NCI-H226 (cell line): ENCODE measurements at regions not wholly inside any gene's neighbourhood (a gene's known extent, or its start where the extent isn't known, plus 50 kb on each side); places are given as distances from the start of the nearest gene placed in this dataset.
A peak's percentile ranks its signal among the peaks of the same experiment; 100 is the strongest.
"Not testable (repeated sequence)": the region's sequence is repeated elsewhere in the genome, so short reads cannot be mapped to it uniquely, and the experiment has no call there.

Source experiments
- DNase-seq: peaks from one replicate; pipeline ENCODE4 v3.0.0-alpha.2; 2015

DNA sequence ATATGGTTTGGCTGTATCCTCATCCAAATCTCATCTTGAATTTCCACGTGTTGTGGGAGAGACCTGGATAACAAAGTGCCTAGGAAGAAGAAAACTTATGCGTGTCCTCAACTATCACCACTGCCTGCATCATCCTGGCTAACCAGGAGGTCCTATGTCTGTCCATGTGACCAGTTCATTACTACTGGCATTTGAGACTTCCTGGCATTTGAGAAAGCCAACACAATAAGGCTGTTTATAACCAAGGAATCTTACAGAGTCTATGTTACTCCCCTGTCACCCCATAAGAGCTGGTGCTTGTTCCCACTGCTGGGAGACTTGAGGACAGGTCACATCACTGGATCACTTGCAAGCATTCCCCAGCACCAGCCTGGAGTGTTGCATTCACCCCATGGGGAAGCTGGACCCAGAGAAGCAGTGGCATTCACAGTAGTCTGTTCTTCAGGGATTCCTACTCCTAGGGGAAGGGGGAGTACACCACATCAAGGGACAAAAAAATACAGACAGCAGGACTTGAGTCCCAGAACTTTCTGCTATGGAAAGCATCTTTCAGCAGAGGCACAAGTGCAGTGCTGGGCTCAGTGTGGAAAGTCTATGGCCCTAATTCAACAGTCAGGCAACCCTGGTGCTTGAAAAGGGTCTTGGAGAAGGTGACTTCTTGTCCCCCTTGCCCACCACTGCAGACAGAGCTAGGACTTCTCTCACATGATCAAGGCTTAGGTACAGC lies 717.1 kb downstream of the SEMA5A start:
- DNase-seq: no peak

DNA sequence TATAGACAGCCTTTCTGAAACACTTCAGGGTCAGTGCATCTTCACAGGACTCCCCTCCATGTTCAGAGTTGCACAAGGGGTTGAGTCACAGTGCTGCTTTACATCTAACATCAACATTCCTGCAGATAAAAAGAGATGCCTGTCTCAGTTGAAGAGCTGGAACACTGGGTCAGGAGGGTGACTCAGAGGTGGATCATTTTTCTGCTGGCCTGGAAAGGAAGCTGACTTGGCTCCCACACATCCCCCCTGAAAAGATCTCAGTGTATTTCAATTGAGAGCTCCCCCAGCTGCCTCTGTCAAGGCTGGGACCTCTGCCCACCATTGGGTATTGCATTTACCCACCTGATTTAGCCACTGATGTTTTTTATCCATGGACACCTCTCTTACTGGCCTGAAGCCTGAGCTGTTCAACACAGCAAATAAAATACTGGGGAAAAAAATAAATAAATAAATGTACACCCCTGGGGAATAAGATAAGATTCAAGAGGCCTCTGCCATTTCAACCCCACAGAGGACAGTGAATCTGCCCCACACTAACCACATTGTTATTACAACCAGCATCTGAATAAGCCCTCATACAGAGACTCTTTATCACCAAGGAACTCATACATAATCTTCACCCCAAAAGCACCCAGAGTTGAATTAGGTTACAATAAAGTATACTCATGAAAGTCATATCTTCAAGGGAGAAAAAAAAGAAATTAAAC lies 716.4 kb downstream of the SEMA5A start:
- DNase-seq: peak; percentile 99

GRCh38 chr5:8831251-8831650 lies 714.6 kb downstream of the SEMA5A start:
- DNase-seq: no peak

- no peak for DNase-seq
Observed at GRCh38 chr5:8831854-8832253, 714.0 kb downstream of the SEMA5A start.

- no peak for DNase-seq
Observed at GRCh38 chr5:8839361-8840055, 706.4 kb downstream of the SEMA5A start.

- no peak for DNase-seq
Observed at GRCh38 chr5:8840237-8840636, 705.6 kb downstream of the SEMA5A start.

- not testable (repeated sequence) for DNase-seq
Observed at GRCh38 chr5:8840746-8841145, 705.1 kb downstream of the SEMA5A start.

- DNase-seq: peak; percentile 29
Observed at GRCh38 chr5:8842971-8843551, 702.8 kb downstream of the SEMA5A start.

DNA sequence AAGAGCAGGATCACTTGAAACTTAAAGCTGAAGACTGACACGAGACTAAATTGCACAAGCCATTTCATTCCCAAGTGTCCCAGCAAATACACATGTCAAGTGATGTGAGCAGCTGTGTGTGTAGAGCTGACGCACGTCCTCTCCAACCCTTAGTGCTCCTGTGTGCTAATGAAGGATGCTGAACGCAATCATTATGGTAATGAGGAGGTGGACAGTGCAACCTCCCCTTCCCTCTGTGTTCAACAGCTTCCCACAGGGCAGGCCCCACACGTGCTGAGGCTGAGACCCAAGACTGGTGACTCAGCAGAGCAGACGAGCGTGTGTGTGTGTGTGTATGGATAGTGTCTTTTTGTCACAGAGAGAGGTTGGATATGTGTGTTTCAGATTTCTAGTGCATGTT lies 702.1 kb downstream of the SEMA5A start:
- no peak for DNase-seq

- no peak for DNase-seq
Observed at GRCh38 chr5:8844206-8844605, 701.7 kb downstream of the SEMA5A start.

DNA sequence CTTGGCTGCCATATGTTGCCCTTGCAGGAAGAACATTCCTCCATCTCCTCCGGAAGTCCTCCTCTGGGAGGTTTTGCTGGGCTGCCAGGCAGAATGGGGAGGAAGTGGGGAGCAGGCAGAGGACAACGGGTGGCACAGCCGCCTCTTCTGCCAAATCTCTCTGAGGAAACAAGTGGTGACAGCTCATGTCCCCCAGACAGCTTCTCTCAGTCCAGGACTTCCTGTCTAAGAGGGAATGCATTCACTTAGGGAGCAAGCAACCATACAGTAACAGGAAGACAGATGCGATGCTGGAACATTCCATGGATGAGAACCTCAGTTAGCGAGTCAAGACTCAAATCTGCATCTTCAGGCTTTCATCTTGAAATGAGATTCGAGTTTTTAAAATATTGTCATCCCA lies 701.0 kb downstream of the SEMA5A start:
- no peak for DNase-seq

GRCh38 chr5:8845296-8845695 lies 700.6 kb downstream of the SEMA5A start:
- no peak for DNase-seq

GRCh38 chr5:8848366-8848765 lies 697.5 kb downstream of the SEMA5A start:
- DNase-seq: no peak

- peak; percentile 14 for DNase-seq
Observed at GRCh38 chr5:8848997-8849594, 696.8 kb downstream of the SEMA5A start.

DNA sequence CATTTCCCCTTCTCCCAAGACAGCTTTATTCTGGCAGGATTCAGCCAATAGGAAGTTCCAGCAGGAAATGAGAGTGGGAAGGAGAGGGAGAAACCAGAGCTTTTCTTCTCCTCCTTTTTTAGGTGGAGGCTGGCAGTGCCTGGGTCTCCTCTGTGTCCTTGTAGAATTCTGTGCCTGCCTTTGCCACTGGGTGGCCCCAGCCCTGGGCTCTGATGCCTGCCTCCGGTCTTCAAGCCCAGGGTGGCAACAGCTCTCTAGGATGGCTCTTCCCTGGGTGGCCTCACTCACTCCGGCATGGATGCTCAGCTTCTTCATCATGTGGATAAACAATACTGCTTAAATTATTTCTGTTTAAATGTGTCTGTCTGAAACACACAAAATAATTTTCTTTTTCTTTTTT lies 694.8 kb downstream of the SEMA5A start:
- no peak for DNase-seq

DNA sequence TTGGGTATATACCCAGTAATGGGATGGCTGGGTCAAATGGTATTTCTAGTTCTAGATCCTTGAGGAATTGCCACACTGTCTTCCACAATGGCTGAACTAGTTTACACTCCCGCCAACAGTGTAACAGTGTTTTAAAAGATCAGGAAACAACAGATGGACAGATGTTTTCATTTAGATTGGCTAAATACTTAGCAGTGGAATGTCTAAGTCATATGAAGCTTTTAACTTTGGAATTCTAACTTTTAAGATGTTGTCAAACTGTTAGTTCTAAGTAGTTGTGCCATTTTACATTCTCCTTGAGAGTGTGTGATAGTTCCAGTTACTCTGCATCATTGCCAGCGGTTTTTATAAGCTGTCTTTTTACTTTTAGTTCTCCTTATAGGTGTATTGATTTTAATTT lies 688.8 kb downstream of the SEMA5A start:
- DNase-seq: no peak

GRCh38 chr5:8861764-8862163 lies 684.1 kb downstream of the SEMA5A start:
- DNase-seq: no peak

DNA sequence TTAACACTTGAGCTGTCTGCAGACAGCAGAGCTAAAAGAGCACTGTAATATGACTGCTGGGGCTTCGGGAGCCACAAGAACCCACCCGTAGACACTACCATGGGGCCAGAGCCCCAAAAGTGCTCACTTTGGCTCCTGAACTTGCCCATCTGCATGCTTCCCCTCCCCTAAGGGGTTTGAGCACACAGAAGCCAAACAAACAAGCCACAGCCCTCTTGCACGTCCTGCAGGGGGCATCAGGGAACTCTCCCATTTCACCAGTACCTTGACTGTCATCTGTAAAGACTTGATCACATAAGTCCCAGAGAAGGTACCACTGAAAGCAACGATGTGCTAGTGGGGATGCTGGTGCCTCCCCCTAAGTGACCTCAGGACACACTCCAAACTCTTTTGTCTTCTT lies 681.8 kb downstream of the SEMA5A start:
- no peak for DNase-seq

- DNase-seq: no peak
Observed at GRCh38 chr5:8865266-8865665, 680.6 kb downstream of the SEMA5A start.

DNA sequence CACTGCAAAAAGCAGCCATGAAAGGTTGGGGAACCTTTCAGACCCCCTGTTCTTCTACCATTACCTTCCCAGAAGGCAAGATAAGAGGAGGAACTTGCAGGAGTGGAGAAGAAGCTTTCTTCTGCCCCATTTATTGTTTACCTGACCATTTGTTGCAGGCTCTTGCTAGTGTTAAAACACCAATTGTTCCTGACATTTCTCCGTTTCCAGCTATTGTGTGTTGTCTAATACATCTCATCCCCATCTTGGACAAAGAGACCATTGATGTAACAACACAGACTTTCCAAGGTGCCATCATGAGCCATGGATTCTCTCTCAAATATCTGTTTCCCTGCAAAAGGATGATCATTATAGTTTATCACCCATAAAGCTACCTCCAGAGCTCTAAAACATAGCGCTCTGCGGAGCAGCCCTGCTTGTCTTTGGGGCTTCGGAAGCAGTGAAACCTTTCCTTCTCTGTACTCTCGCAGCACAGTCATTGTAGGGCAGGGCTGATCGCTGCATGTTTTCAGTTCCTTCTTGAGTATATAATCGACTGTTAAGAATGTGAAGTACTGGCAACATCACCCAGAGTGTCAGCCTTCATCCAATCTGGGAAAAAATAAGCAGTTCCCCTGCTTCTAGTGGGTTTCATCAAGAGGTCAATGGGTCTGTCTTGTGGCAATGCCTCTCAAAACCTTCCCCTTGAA lies 680.0 kb downstream of the SEMA5A start:
- DNase-seq: no peak

DNA sequence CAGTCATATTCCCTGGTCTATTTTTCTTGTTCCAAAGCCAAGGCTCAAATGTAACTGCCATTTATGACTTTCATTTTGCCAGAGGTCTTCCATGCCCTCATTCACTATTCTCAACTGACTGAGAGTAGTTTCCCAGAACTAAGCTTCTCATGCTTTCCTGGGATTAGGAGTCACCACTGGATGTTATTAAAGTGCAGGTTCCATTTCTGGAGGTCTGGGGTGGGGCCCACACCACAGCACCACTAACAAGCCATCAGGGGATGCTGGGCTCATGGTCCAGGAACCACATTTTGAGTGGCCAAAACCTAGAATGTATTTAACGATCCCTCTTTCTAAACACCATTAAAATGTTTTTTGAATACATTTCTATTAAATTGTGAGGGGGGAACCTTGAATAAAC lies 677.6 kb downstream of the SEMA5A start:
- DNase-seq: no peak

DNA sequence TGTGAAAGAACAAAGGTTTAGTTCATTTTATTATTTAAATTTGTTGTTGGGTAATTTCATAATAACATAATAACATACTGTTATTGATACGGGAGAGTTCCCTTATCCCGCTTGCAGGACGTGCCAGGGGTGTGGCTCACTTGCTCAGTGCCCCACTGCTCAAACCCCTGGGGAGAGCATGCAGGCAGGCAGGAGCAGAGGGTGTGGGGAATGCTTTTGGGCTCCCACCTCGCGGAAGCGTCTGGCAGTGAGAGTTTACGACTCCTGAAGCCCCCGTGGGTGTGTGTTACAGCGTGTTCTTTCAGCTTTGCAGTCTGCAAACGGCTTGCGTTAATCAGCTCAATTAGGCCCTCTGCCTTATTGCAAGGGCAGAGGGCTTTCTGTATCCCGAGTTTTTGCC lies 675.9 kb downstream of the SEMA5A start:
- no peak for DNase-seq
